GM19438 (cell line): ENCODE measurements at regions not wholly inside any gene's neighbourhood (a gene's known extent, or its start where the extent isn't known, plus 50 kb on each side); places are given as distances from the start of the nearest gene placed in this dataset.
"Not testable (repeated sequence)": the region's sequence is repeated elsewhere in the genome, so short reads cannot be mapped to it uniquely, and the experiment has no call there.

ENCODE experiments used
- ATAC-seq: cut with Tn5 transposase; IDR thresholded peaks from one replicate; pipeline ENCODE4 v1.9.1; 2021; ENCODE audit warnings: low read depth; ENCODE audit not compliant: unreplicated experiment

GRCh38 chr13:62209529-62209928, 793.9 kb upstream of the PCDH20 start:
- ATAC-seq, result no peak

DNA sequence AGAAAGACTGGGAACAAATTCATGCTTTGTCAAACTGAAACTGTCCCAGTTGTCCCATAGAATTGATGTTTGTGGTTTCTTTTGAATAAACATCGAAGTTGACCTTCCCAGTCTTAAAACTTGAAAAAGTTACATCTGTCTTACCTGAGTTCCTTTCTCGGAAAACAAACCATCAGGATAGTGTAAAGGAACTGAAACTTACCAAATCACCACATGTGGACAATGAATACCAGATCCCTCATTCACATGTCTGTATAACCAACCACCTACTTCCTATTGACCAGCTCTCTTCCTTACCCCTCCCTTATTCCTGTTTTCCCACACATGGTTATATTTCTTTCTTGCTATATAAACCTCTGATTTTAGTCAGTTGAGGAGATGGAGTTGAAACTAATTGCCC, 791.7 kb upstream of the PCDH20 start:
- ATAC-seq, result no peak

DNA sequence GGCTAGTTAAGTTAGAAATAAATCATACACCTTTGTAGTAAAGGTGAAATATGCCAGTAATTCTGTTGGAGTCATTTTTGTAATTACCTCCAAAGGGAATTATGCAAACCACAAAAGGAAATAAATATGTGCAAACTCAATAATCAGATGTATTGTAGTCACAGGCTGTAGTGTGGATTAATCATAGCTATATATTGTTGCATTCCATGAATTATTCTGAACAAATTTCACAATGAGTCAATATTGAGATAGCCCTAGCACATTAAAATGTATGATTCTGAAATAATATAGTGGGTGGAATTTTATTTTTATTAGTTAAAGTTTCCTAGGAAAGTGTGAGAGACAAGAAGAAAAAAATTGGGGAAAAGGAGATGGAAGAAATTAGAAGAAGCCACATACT, 790.5 kb upstream of the PCDH20 start:
- no peak for ATAC-seq

DNA sequence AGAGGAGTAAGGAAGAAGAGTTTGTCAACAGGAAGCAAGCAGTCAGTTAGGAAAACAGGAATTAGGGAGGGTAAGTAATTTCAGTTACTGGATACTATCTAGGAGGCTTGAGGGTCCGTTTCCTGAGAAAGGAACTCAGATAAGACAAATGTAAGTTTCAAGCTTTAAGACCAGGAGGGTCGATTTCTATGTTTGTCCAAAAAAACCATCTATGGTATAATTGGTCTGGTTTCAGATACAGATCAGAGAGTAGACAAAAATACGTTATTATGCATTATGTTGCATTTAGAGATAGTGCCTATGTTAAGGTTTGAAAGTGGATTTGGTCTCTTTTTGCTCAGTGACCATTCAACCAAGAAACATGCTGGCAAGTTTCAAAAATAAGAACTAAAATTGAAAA, 789.6 kb upstream of the PCDH20 start:
- ATAC-seq, result no peak

GRCh38 chr13:62194371-62194770, 778.7 kb upstream of the PCDH20 start:
- no peak for ATAC-seq

DNA sequence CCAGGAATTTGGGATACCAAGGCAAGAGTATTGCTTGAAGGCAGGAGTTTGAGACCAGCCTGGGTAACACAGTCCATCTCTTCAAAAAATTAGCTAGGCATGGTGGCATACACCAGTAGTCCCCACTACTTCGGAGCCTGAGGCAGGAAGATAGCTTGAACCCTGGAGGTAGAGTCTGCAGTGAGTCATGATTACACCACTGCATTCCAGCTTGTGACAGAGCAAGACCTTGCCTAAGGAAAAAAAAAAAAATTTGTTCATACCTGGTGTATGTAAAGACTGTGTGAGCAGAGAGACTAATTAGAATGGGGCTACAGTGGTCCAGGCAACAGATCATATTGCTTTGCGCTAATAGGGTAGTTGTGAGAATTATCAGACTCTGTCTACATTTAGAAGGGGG, 778.3 kb upstream of the PCDH20 start:
- no peak for ATAC-seq

GRCh38 chr13:62185631-62186255, 770.1 kb upstream of the PCDH20 start:
- no peak for ATAC-seq

GRCh38 chr13:62176051-62176450, 760.4 kb upstream of the PCDH20 start:
- no peak for ATAC-seq

- no peak for ATAC-seq
Observed at GRCh38 chr13:62173958-62174357, 758.3 kb upstream of the PCDH20 start.

DNA sequence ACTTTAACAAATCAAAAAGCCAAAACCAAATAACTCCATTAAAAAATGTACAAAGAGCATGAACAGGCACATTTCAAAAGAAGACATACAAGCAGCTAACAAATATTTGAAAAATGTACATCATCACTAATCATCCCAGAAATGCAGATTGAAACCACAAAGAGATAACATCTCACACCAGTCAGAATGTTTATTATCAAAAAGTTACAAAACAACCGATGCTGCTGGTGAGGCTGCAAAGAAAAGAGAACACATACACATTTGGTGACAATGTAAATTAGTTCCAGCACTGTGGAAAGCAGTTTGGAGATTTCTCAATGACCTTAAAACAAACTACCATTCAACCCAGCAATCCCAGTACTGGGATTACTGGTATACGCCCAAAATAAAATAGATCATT, 756.0 kb upstream of the PCDH20 start:
- ATAC-seq, result no peak

- ATAC-seq, result no peak
Observed at GRCh38 chr13:62168891-62169290, 753.2 kb upstream of the PCDH20 start.

- no peak for ATAC-seq
Observed at GRCh38 chr13:62167650-62168172, 752.1 kb upstream of the PCDH20 start.

DNA sequence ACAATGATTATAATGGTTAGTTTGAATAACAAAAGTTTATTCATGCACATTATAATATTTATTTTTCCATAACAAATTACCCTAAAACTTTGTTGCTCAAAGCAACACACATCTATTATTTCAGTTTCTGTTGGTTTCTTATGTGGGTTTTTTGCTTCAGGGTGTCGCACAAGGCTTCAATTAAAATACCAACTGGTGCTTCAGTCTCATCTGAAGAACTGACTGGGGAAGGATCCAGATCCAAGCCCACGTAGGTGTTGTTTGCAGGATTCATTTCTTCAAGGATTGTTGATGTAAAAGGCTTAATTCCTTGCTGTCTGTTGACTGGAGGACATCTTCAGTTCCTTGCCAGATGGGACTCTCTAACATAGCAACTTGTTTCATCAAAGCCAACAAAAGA, 747.2 kb upstream of the PCDH20 start:
- ATAC-seq, result no peak

GRCh38 chr13:62158520-62158919, 742.9 kb upstream of the PCDH20 start:
- no peak for ATAC-seq

DNA sequence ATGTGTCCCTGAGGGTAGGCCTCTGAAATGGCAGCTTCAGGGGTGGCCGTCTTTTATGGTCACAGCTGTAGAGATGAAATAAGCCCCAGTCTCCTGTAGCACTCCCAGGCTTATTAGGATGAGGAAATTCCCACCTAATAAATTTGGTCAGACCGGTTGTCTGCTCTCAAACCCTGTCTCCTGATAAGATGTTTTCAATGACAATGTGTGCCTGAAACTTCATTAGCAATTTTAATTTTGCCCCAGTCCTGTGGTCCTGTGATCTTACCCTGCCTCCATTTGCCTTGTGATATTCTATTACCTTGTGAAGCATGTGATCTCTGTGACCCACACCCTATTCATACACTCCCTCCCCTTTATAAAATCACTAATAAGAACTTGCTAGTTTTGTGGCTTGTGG, 736.1 kb upstream of the PCDH20 start:
- not testable (repeated sequence) for ATAC-seq

- no peak for ATAC-seq
Observed at GRCh38 chr13:62142048-62142447, 726.4 kb upstream of the PCDH20 start.

DNA sequence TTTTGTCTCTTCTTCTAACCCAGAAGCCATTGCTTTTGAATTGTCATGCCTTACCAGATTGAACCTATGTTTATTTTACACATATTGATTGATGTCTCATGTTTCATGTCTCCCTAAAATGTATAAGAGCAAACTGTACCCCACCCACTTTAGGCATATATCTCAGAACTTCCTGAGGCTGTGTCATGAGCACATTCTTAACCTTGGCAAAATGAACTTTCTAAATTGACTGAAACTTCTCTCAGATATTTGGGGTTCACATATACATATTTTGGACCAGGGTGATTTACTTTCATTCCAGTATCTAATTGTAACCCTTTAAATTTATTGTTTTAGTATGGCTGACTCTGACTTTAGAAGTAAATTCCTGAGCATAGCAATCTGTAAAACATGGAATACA, 723.9 kb upstream of the PCDH20 start:
- ATAC-seq, result no peak

- ATAC-seq, result no peak
Observed at GRCh38 chr13:62137629-62138405, 722.2 kb upstream of the PCDH20 start.

- ATAC-seq, result no peak
Observed at GRCh38 chr13:62131604-62132003, 716.0 kb upstream of the PCDH20 start.

- no peak for ATAC-seq
Observed at GRCh38 chr13:62130062-62130970, 714.7 kb upstream of the PCDH20 start.

- no peak for ATAC-seq
Observed at GRCh38 chr13:62129000-62129551, 713.4 kb upstream of the PCDH20 start.
